ENCODE measurements at regions not wholly inside any gene's neighbourhood (a gene's known extent, or its start where the extent isn't known, plus 50 kb on each side); places are given as distances from the start of the nearest gene placed in this dataset.
A peak's percentile ranks its signal among the peaks of the same experiment; 100 is the strongest.

DNA sequence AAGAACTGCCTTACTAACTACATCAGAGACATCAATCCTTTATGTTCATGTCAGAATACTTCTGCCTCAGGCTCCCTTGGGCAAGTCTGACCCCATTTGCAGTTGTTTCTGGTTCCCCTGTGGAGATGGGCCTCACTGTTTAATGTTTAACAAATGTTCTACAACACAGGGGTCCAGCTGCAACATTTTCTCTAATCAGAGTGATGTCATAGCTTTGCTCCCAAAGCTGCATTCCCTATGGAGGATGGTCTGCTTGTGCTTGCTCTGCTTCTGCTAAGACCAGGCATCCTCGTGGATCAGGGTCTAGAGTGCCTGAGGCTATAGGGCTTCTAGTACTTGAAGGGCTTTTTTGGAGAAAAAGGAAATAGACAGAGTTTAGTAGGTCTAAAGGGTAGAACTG lies 1071.2 kb downstream of the TTLL7 start:
- H3K36me3 ChIP-seq (ENCODE audit: control insufficient read depth, insufficient read depth, low read length) = no peaks in the 10 kb centered on the region
- H3K79me2 ChIP-seq = no peaks in the 10 kb centered on the region
- no peak overlapping the region for H3K4me2 ChIP-seq (ENCODE audit: low read length)
- no peaks in the 10 kb centered on the region for H3K4me1 ChIP-seq
- H3K27ac ChIP-seq = no peak overlapping the region
- H2AFZ ChIP-seq = no peak overlapping the region
- no peaks in the 10 kb centered on the region for H3K27me3 ChIP-seq (ENCODE audit: control insufficient read depth, insufficient read depth, low read length)
- no peak overlapping the region for H3K4me3 ChIP-seq (ENCODE audit: low read depth, low read length)
- no peak overlapping the region for H3K9ac ChIP-seq
- TF ChIP-seq, protein P1, sequence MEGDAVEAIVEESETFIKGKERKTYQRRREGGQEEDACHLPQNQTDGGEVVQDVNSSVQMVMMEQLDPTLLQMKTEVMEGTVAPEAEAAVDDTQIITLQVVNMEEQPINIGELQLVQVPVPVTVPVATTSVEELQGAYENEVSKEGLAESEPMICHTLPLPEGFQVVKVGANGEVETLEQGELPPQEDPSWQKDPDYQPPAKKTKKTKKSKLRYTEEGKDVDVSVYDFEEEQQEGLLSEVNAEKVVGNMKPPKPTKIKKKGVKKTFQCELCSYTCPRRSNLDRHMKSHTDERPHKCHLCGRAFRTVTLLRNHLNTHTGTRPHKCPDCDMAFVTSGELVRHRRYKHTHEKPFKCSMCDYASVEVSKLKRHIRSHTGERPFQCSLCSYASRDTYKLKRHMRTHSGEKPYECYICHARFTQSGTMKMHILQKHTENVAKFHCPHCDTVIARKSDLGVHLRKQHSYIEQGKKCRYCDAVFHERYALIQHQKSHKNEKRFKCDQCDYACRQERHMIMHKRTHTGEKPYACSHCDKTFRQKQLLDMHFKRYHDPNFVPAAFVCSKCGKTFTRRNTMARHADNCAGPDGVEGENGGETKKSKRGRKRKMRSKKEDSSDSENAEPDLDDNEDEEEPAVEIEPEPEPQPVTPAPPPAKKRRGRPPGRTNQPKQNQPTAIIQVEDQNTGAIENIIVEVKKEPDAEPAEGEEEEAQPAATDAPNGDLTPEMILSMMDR (IDR thresholded peaks at IDR 0.05) = no peak
- no peaks in the 10 kb centered on the region for H3K9me3 ChIP-seq (ENCODE audit: control insufficient read depth, low read length)

DNA sequence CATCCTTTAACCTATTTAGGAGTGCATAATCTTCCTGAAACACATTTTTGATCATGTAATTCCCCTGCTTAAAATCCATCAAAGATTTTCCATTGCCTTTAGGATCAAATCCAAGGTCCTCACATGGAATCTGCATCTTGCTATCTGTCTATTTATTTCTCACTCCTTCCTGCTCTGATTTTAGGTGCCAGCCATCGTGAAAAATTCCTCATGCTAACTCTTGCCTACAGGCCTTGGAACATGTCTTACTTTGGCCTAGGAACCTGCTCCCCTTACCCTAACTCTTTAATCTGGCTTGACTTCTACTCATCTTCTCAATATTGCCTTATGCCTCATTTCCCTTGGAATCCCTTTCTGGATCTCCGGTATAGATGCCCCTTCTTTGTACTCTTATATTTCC lies 1074.3 kb downstream of the TTLL7 start:
- no peaks in the 10 kb centered on the region for H3K9me3 ChIP-seq (ENCODE audit: control insufficient read depth, low read length)

DNA sequence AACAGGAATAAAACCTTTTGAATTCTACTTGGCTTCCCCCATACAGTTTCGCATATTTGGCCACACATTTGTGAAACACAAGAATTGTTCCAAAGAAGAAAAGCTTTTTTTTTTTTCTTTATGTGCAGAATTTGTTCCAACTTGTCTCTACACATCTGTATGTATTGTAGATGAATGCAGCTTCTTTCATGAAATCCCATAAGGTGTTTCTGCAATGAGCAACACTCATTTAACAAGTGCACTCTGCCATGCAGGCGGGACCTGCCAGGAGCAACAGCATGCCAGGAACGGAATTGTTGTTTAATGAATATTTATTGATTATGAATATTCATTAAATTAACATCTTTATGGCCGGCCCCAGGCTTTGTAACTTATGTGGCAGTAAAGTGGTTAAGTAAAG lies 1075.0 kb downstream of the TTLL7 start:
- TF ChIP-seq, protein P1 (IDR thresholded peaks at IDR 0.05) = no peak
- H3K9me3 ChIP-seq (ENCODE audit: control insufficient read depth, low read length) = no peaks in the 10 kb centered on the region
- no peaks in the 10 kb centered on the region for H3K36me3 ChIP-seq (ENCODE audit: control insufficient read depth, insufficient read depth, low read length)
- H3K4me2 ChIP-seq (ENCODE audit: low read length) = no peak overlapping the region
- peaks cover 7% of the 10 kb centered on the region for H3K4me1 ChIP-seq
- no peak overlapping the region for H2AFZ ChIP-seq
- no peak overlapping the region for H3K27ac ChIP-seq
- no peak overlapping the region for H3K9ac ChIP-seq
- no peaks in the 10 kb centered on the region for H3K27me3 ChIP-seq (ENCODE audit: control insufficient read depth, insufficient read depth, low read length)
- no peaks in the 10 kb centered on the region for H3K79me2 ChIP-seq
- no peak overlapping the region for H3K4me3 ChIP-seq (ENCODE audit: low read depth, low read length)

More for the DNA sequence above, 1074.3 kb downstream of the TTLL7 start:
- Histone ChIP-seq H3K4me2 (ENCODE audit: low read length) (no peak overlapping the region), H3K27ac (no peak overlapping the region), H3K9ac (no peak overlapping the region), H3K36me3 (ENCODE audit: control insufficient read depth, insufficient read depth, low read length) (no peaks in the 10 kb centered on the region), H3K4me1 (peaks cover 7% of the 10 kb centered on the region), H2AFZ (no peak overlapping the region), H3K27me3 (ENCODE audit: control insufficient read depth, insufficient read depth, low read length) (no peaks in the 10 kb centered on the region), H3K4me3 (ENCODE audit: low read depth, low read length) (no peak overlapping the region), H3K79me2 (no peaks in the 10 kb centered on the region)
- TF ChIP-seq, protein P1 (IDR thresholded peaks at IDR 0.05) = no peak

DNA sequence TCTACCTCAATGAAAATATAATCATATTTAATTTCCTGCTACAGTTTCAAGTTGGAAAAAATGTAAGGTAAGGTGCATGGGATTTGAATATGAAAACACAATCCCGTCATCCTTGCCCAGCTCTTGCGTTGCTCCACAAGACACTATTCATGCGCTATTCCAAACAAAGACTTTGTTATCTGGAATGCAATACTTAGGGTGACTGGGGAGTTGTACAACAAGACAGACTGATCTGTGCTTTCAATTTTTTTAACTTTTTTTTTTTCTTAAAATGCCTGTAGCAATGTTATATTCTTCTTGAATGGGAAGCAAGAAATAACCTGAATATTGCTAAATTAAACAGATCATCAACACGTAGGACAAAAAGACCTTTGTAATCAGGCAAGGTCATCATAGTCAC lies 1077.2 kb downstream of the TTLL7 start:
- no peak overlapping the region for H2AFZ ChIP-seq
- no peaks in the 10 kb centered on the region for H3K36me3 ChIP-seq (ENCODE audit: control insufficient read depth, insufficient read depth, low read length)
- H3K9ac ChIP-seq = no peak overlapping the region
- H3K4me2 ChIP-seq (ENCODE audit: low read length) = no peak overlapping the region
- H3K9me3 ChIP-seq (ENCODE audit: control insufficient read depth, low read length) = no peaks in the 10 kb centered on the region
- TF ChIP-seq, protein P1 (IDR thresholded peaks at IDR 0.05) = no peak
- H3K27ac ChIP-seq = no peak overlapping the region
- H3K79me2 ChIP-seq = no peaks in the 10 kb centered on the region
- H3K4me3 ChIP-seq (ENCODE audit: low read depth, low read length) = no peak overlapping the region
- H3K27me3 ChIP-seq (ENCODE audit: control insufficient read depth, insufficient read depth, low read length) = no peaks in the 10 kb centered on the region
- H3K4me1 ChIP-seq = peaks cover 7% of the 10 kb centered on the region

DNA sequence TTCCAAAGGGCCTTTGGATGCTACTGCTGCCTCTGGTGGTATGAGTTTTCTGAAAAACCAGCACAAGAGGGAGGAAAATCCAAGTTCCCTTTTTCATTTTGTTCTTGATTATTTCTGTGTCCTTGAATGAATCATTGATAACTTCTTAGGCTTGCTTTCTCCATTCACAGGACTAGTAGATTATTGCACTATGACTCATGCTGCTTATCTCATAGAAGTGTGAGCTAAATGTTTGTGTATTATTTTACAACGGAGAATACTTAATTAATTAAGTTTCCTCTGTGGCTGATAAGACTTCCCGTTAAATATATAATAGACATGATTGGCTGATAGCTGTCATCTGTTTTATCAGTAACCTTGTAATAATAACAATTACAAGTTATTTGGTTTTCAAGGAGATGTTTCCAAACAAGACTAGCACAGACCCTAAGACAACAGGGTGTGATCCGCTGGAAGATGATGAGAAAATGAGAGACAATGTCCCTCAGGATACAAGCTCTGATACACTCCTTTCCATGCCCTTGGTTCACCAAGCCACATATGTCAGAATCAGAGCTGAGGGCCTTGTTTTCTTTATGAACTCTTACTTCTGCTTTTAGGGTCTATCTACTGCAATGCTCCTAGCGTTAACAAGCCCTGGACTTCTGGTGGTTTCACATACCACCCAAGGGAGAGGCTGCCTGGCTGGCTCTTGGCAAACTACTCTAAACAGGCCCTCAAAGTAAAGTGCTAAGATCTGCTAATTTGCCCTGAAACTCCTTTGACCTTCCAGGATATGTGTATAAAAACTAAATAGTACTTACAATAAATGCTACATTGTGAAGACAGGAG lies 1078.3 kb downstream of the TTLL7 start:
- H3K27me3 ChIP-seq (ENCODE audit: control insufficient read depth, insufficient read depth, low read length) = no peaks in the 10 kb centered on the region
- peaks cover 7% of the 10 kb centered on the region for H3K4me1 ChIP-seq
- peak overlapping the region; percentile 46 for H2AFZ ChIP-seq
- TF ChIP-seq, protein P1 (IDR thresholded peaks at IDR 0.05) = no peak
- H3K9me3 ChIP-seq (ENCODE audit: control insufficient read depth, low read length) = no peaks in the 10 kb centered on the region
- peak overlapping the region; percentile 49 for H3K27ac ChIP-seq
- H3K4me2 ChIP-seq (ENCODE audit: low read length) = peak overlapping the region; percentile 20
- H3K79me2 ChIP-seq = no peaks in the 10 kb centered on the region
- no peak overlapping the region for H3K4me3 ChIP-seq (ENCODE audit: low read depth, low read length)
- no peak overlapping the region for H3K9ac ChIP-seq
- no peaks in the 10 kb centered on the region for H3K36me3 ChIP-seq (ENCODE audit: control insufficient read depth, insufficient read depth, low read length)

Data from parathyroid adenoma (tissue), 2 donors.